ENCODE measurements at regions not wholly inside any gene's neighbourhood (a gene's known extent, or its start where the extent isn't known, plus 50 kb on each side); places are given as distances from the start of the nearest gene placed in this dataset.

GRCh38 chr6:74567281-74567922 is 638.5 kb downstream of the COL12A1 start:
- Histone ChIP-seq H3K4me1 (replicated peaks) (no peaks in the 10 kb centered on the region), H3K4me3 (no peak overlapping the region), H3K36me3 (no peaks in the 10 kb centered on the region), H3K27ac (no peak overlapping the region), H3K27me3 (replicated peaks; ENCODE audit: insufficient read depth) (no peaks in the 10 kb centered on the region), H3K9me3 (no peaks in the 10 kb centered on the region)
- no peak for TF ChIP-seq CTCF (IDR thresholded peaks at IDR 0.05)
- no peak for TF ChIP-seq POLR2A (IDR thresholded peaks at IDR 0.05)
- no peak for TF ChIP-seq POLR2AphosphoS5 (IDR thresholded peaks at IDR 0.05)
- intact Hi-C loops (cut with DNase I), result no loop called here
- WGBS, result 87% methylated on average over 7 of the region's 7 CpGs
- no peak for DNase-seq (ENCODE audit: low spot score)

GRCh38 chr6:74557236-74557635 is 648.6 kb downstream of the COL12A1 start:
- intact Hi-C loops (cut with DNase I), result no loop called here
- Histone ChIP-seq H3K9me3 (no peaks in the 10 kb centered on the region), H3K4me3 (no peak overlapping the region), H3K36me3 (no peaks in the 10 kb centered on the region), H3K27me3 (replicated peaks; ENCODE audit: insufficient read depth) (no peaks in the 10 kb centered on the region), H3K27ac (no peak overlapping the region), H3K4me1 (replicated peaks) (no peaks in the 10 kb centered on the region)
- no peak for DNase-seq (ENCODE audit: low spot score)
- TF ChIP-seq POLR2AphosphoS5 (IDR thresholded peaks at IDR 0.05) (no peak), POLR2A (IDR thresholded peaks at IDR 0.05) (no peak), CTCF (IDR thresholded peaks at IDR 0.05) (no peak)

- Histone ChIP-seq H3K4me1 (replicated peaks) (no peaks in the 10 kb centered on the region), H3K9me3 (no peaks in the 10 kb centered on the region), H3K4me3 (no peak overlapping the region), H3K36me3 (no peaks in the 10 kb centered on the region), H3K27me3 (replicated peaks; ENCODE audit: insufficient read depth) (no peaks in the 10 kb centered on the region), H3K27ac (no peak overlapping the region)
- WGBS, result 63% methylated on average over 2 of the region's 2 CpGs
- no peak for DNase-seq (ENCODE audit: low spot score)
- TF ChIP-seq POLR2A (IDR thresholded peaks at IDR 0.05), result no peak
- TF ChIP-seq POLR2AphosphoS5 (IDR thresholded peaks at IDR 0.05), result no peak
- TF ChIP-seq CTCF (IDR thresholded peaks at IDR 0.05), result no peak
- intact Hi-C loops (cut with DNase I), result no loop called here
These were observed 651.8 kb downstream of the COL12A1 start for GRCh38 chr6:74554041-74554440.

- no peak for DNase-seq (ENCODE audit: low spot score)
- Histone ChIP-seq H3K27me3 (replicated peaks; ENCODE audit: insufficient read depth) (no peaks in the 10 kb centered on the region), H3K9me3 (no peaks in the 10 kb centered on the region), H3K27ac (no peak overlapping the region), H3K4me3 (no peak overlapping the region), H3K4me1 (replicated peaks) (no peaks in the 10 kb centered on the region), H3K36me3 (no peaks in the 10 kb centered on the region)
- TF ChIP-seq POLR2AphosphoS5 (IDR thresholded peaks at IDR 0.05) (no peak), CTCF (IDR thresholded peaks at IDR 0.05) (no peak), POLR2A (IDR thresholded peaks at IDR 0.05) (no peak)
- intact Hi-C loops (cut with DNase I), result no loop called here
These were observed 654.0 kb downstream of the COL12A1 start for GRCh38 chr6:74551896-74552295.

- no peaks in the 10 kb centered on the region for H3K36me3 ChIP-seq
- WGBS, result 90% methylated on average over 6 of the region's 6 CpGs
- H3K27me3 ChIP-seq (replicated peaks; ENCODE audit: insufficient read depth), result no peaks in the 10 kb centered on the region
- H3K9me3 ChIP-seq, result no peaks in the 10 kb centered on the region
- no peak overlapping the region for H3K4me3 ChIP-seq
- no peak for TF ChIP-seq CTCF (IDR thresholded peaks at IDR 0.05)
- no peak for TF ChIP-seq POLR2AphosphoS5 (IDR thresholded peaks at IDR 0.05)
- no peak overlapping the region for H3K27ac ChIP-seq
- no peak for DNase-seq (ENCODE audit: low spot score)
- no peaks in the 10 kb centered on the region for H3K4me1 ChIP-seq (replicated peaks)
- intact Hi-C loops (cut with DNase I), result no loop called here
These were observed 655.0 kb downstream of the COL12A1 start for GRCh38 chr6:74550821-74551220.
